ENCODE measurements at regions not wholly inside any gene's neighbourhood (a gene's known extent, or its start where the extent isn't known, plus 50 kb on each side); places are given as distances from the start of the nearest gene placed in this dataset.
"Not testable (repeated sequence)": the region's sequence is repeated elsewhere in the genome, so short reads cannot be mapped to it uniquely, and the experiment has no call there.

DNA sequence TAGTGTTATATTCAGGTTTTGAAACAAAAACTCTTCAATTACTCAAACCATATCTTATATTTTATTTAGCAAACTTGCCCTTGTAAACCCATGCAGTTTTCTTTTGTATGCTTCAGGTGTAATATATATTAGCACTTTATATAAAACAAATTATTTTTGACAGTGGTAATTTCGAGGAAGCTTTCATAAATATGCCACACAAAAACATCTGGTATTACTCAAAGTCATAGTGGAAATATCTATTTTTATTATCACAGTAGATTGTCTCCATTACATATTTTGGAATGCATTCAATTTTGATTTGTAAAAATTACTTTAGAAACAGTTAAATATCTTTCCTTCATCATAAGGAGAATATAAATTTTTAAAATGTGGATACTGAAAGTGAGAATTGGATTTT lies 89.1 kb upstream of the FIBIN start:
- no peak for DNase-seq

DNA sequence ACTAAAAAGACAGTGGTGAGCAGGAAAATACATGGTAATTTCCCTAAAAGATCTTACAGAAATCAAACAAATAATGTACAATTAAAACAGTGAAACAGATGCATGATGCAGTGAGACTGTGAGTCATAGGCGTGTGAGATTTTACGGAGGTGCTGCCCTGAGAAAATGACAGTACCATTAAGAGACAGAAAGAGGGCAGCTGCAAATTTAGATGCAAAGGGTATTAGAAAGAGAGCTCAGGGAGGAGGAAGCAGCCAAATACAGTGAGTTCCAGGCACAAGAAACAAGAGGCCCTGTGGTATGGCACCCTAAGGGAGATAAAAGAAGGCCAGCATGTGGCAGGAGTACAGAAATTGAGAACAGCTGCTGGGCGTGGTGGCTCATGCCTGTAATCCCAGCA lies 88.5 kb upstream of the FIBIN start:
- no peak for DNase-seq

DNA sequence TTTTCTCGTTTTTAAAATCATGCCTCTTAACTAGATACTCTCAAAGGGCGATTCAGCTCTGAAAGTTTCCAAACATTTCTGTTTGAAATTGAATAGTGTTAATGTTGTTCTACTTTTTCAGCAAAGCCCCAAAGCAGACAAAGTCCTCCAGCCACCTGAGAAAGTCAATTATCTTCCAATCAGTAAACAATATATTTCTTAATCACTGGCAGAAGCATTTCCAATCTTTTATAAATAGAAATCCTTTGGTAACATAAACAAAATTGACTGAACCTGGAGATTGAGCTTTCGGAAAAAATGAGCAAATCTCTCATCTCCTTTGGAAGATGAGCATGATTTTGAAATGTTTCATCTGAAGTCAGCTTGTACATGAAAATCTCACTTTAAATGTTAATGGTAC lies 84.4 kb upstream of the FIBIN start:
- no peak for DNase-seq

GRCh38 chr11:26909991-26910591 lies 83.8 kb upstream of the FIBIN start:
- no peak for DNase-seq

DNA sequence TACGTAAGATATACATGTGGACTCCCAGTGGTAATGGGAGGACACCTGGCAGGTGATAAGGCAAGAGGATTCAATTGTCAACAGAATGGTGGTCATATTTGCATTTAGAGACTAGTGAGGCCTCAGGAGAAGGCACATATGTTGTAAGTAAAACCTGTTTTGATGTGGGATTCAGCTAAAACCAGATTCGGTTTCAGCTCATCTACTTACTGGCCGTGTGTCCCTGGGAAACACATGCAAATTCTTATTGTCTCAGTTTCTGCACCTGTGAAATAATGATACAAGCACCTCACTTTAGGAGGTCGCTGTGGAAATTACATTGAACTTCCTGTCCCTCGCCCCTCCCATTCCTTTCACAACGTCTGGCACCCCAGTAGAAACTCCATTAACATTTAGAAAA lies 78.9 kb upstream of the FIBIN start:
- no peak for DNase-seq

DNA sequence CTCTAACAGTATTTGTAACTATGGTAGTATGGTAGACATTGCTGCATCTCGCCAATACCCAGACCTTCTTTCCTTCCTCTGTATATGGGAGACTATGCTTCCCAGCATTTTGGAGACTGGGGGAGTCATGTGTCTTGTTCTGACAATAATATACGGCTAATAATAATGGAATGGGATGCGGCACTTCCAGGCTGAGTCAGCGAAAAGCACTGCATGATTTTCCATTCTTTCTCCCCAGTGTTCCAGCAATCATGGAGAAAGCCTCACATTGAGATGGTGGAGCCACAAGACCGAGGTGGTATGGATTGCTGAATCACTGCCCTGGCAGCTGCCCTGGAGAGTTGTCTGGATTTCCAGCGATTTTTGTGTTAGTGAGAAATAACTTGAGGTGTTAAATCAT lies 77.1 kb upstream of the FIBIN start:
- DNase-seq, result no peak

- no peak for DNase-seq
Observed at GRCh38 chr11:26928582-26928981, 65.3 kb upstream of the FIBIN start.

- no peak for DNase-seq
Observed at GRCh38 chr11:26929806-26930517, 64.0 kb upstream of the FIBIN start.

DNA sequence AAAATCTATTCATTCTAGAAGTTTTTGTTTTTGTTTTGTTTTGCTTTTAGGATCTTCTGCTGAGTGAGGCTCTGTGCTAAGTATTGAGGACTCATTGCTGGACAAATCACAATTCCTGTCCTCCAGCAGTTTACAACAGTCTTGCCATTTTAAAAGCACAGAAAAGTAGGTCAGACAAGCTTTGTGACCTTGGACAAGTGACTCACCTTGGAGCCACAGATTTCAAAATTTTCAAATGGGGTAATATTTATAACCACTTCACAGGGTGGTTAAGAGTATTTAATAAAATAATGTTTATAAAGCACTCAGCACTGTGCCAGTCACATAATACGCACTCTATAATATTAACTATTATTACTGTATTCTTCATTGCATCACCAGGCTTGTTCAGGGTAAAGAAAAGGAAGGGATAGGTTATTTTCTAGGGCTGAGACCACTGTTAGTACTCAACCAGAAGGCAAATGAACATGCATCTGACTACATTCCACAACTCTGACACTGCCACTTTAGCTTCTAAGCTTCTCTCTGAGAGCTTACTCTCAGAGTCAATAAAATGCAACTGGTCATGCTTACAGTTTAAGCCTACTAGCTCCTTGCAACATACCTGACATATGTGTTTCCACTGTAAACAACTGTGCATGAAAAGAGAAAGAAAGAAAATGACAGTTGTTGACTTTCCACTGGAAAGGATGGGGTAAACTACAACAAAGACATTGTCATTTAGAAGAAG lies 63.2 kb upstream of the FIBIN start:
- no peak for DNase-seq

DNA sequence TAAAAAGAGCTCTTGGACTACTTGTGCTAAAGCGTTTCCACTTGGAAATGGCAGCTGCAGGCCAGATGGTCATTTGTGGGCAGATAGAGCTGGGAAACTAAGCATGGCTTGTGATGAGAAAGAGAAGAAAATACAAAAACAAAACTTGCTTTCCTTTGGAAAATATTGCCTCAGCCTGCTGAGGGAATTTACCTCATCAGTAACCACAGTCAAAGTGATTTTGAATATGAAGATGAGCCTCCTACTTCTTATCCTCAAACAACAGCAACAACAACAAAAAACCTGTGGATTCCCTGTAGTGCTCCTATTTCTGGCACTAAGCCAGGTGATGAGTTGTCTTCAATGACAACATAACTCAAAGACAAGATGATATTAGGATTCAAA lies 62.7 kb upstream of the FIBIN start:
- no peak for DNase-seq

GRCh38 chr11:26931881-26932280 lies 62.0 kb upstream of the FIBIN start:
- DNase-seq, result no peak

GRCh38 chr11:26936109-26936508 lies 57.8 kb upstream of the FIBIN start:
- DNase-seq, result peak; percentile 37

GRCh38 chr11:26937386-26937785 lies 56.5 kb upstream of the FIBIN start:
- no peak for DNase-seq

- DNase-seq, result not testable (repeated sequence)
Observed at GRCh38 chr11:26940501-26940900, 53.4 kb upstream of the FIBIN start.

DNA sequence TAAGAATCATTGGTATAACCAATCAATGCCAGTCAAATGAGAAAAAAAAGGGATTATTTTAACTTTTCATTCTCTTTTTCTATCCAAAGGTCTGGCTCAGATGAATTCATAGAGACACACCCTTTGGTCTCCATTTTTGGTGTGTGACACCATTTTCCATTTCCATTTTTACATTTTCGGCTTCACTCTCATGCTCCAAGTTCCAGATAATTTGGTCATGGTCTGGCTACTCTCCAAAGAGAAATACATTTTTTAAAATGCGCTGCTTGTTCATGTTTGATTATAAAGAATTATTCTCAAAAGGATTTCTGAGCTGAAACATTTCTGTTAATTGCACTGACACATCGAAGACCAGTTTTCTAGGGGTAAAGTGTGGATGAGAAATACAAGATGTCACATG lies 51.6 kb upstream of the FIBIN start:
- no peak for DNase-seq

DNA sequence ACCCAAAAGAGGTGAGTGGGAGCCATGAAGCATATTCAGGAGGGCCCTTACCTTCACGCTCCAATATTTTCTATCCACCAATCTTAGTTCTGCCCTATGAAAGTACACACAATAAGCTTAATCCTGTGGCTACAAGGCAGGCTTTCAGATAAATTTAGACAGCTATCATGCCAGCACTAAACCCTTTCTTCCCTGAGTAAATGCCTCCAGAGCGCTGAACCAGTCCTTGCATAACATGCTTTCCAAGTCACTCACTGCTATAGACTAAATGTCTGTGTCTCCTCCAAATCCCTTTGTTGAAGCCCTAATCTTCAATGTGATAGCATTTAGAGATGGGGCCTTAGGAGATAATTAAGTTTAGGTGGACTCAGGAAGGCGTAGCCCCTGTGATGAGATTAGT lies 50.3 kb upstream of the FIBIN start:
- no peak for DNase-seq
